NCI-H1694 treated with DMSO at 0.1 percent for 48 hours (cell line): ENCODE measurements at regions not wholly inside any gene's neighbourhood (a gene's known extent, or its start where the extent isn't known, plus 50 kb on each side); places are given as distances from the start of the nearest gene placed in this dataset.
"Not testable (repeated sequence)": the region's sequence is repeated elsewhere in the genome, so short reads cannot be mapped to it uniquely, and the experiment has no call there.

ENCODE experiments used
- DNase-seq: peaks from one replicate; lab custom pipeline; 2025; lab: John Stamatoyannopoulos, UW

- no peak for DNase-seq
These were observed 205.5 kb downstream of the SLC4A3 start for GRCh38 chr2:219832904-219833303.

- DNase-seq: no peak
These were observed 208.1 kb downstream of the SLC4A3 start for GRCh38 chr2:219835493-219835892.

GRCh38 chr2:219836647-219837177 lies 209.3 kb downstream of the SLC4A3 start:
- DNase-seq: peak; percentile 62

- DNase-seq: no peak
These were observed 217.1 kb downstream of the SLC4A3 start for GRCh38 chr2:219844401-219845091.

- no peak for DNase-seq
These were observed 221.5 kb downstream of the SLC4A3 start for GRCh38 chr2:219848882-219849281.

GRCh38 chr2:219851169-219851568 lies 223.7 kb downstream of the SLC4A3 start:
- DNase-seq: no peak

- DNase-seq: no peak
These were observed 224.5 kb downstream of the SLC4A3 start for GRCh38 chr2:219851801-219852481.

- DNase-seq: no peak
These were observed 225.2 kb downstream of the SLC4A3 start for GRCh38 chr2:219852626-219853025.

GRCh38 chr2:219856602-219857001 lies 229.2 kb downstream of the SLC4A3 start:
- no peak for DNase-seq

GRCh38 chr2:219857751-219858150 lies 230.3 kb downstream of the SLC4A3 start:
- peak; percentile 96 for DNase-seq

- DNase-seq: no peak
These were observed 233.9 kb downstream of the SLC4A3 start for GRCh38 chr2:219861307-219861706.

GRCh38 chr2:219864154-219864553 lies 236.7 kb downstream of the SLC4A3 start:
- no peak for DNase-seq

- DNase-seq: no peak
These were observed 241.2 kb downstream of the SLC4A3 start for GRCh38 chr2:219868635-219869034.

- no peak for DNase-seq
These were observed 242.6 kb downstream of the SLC4A3 start for GRCh38 chr2:219870041-219870440.

GRCh38 chr2:219871351-219871750 lies 243.9 kb downstream of the SLC4A3 start:
- DNase-seq: no peak

GRCh38 chr2:219875036-219875435 lies 247.6 kb downstream of the SLC4A3 start:
- DNase-seq: no peak

- DNase-seq: not testable (repeated sequence)
These were observed 248.6 kb downstream of the SLC4A3 start for GRCh38 chr2:219875986-219876385.

- DNase-seq: no peak
These were observed 249.5 kb downstream of the SLC4A3 start for GRCh38 chr2:219876931-219877330.

- no peak for DNase-seq
These were observed 250.3 kb downstream of the SLC4A3 start for GRCh38 chr2:219877728-219878127.

- DNase-seq: no peak
These were observed 251.1 kb downstream of the SLC4A3 start for GRCh38 chr2:219878516-219878915.

GRCh38 chr2:219881851-219882250 lies 254.4 kb downstream of the SLC4A3 start:
- no peak for DNase-seq

GRCh38 chr2:219886615-219887014 lies 259.2 kb downstream of the SLC4A3 start:
- no peak for DNase-seq

- no peak for DNase-seq
These were observed 260.4 kb downstream of the SLC4A3 start for GRCh38 chr2:219887870-219888269.
